Endothelial cell of umbilical vein (primary cell): ENCODE measurements at regions not wholly inside any gene's neighbourhood (a gene's known extent, or its start where the extent isn't known, plus 50 kb on each side); places are given as distances from the start of the nearest gene placed in this dataset.

Experiments used
- BruUV-seq: library from RNA; stranded (reverse); fragments of 400-500 nt; replicated peaks from 2 replicates; lab custom pipeline; 2021; lab: Mats Ljungman, UMichigan
- CTCF ChIA-PET: fragments of 300-600, 350-600 bp; sonication (Branson Sonifier 250); formaldehyde crosslinking; loops from one replicate; lab custom pipeline; 2021; ENCODE audit warnings: antibody characterized with exemption, inconsistent platforms; lab: Charles Lee
- POLR2A ChIA-PET: fragments of 300-600, 350-600 bp; sonication (Branson Sonifier 250); formaldehyde crosslinking; loops from one replicate; lab custom pipeline; 2021; ENCODE audit warnings: antibody characterized with exemption, inconsistent platforms; lab: Charles Lee
- DNase-seq: peaks from one replicate; pipeline ENCODE4 v3.0.0-alpha.2; 2011; ENCODE audit warnings: low read depth, low spot score
- FAIRE-seq: peaks from 2 replicates; lab custom pipeline; 2011; peaks lifted over from hg19 to GRCh38; lab: Jason Lieb, UNC
- H2AFZ ChIP-seq: 2 replicates; pipeline ENCODE4 v1.6.0; 2012; ENCODE audit warnings: low read depth, low read length, control low read depth, inconsistent platforms
- H3K27ac ChIP-seq: 2 replicates; pipeline ENCODE4 v1.5.1; 2011; ENCODE audit warnings: low read depth, mild to moderate bottlenecking, control low read depth, low read length, moderate library complexity; ENCODE audit not compliant: insufficient read depth
- H3K27me3 ChIP-seq, 2 experiments: 2 replicates each; pipeline versions ENCODE4 v1.6.0 to v1.6.1; 2011; ENCODE audit warnings: low read length in 2 of 2, mixed read lengths in 1 of 2; ENCODE audit not compliant: control insufficient read depth in 2 of 2, insufficient read depth in 2 of 2
- H3K36me3 ChIP-seq, 2 experiments: 2 replicates in 1 of 2; 3 replicates in 1 of 2; pipeline ENCODE4 v1.5.1; 2011; ENCODE audit warnings: low read length in 2 of 2, mild to moderate bottlenecking in 1 of 2, moderate library complexity in 1 of 2; ENCODE audit not compliant: control insufficient read depth in 2 of 2, insufficient read depth in 2 of 2; ENCODE audit errors: extremely low read depth in 1 of 2
- H3K4me1 ChIP-seq: 3 replicates; pipeline ENCODE4 v1.5.1; 2011; ENCODE audit warnings: mild to moderate bottlenecking, low read length; ENCODE audit not compliant: control insufficient read depth, insufficient read depth; ENCODE audit errors: extremely low read depth
- H3K4me2 ChIP-seq: 2 replicates; pipeline ENCODE4 v1.6.1; 2011; ENCODE audit warnings: low read length, control low read depth, mixed read lengths; ENCODE audit not compliant: insufficient read depth
- H3K4me3 ChIP-seq, 3 experiments: fragments of 200-600 bp in 1 of 3; sonication (generic), shearing (Covaris generic) in 1 of 3; replicated peaks in 1 of 3; 2 replicates each; pipeline ENCODE4 v1.5.1; 2011 to 2016; ENCODE audit warnings: control low read depth in 3 of 3, low read length in 3 of 3, mild to moderate bottlenecking in 2 of 3, inconsistent platforms in 1 of 3, low read depth in 1 of 3, moderate library complexity in 1 of 3; ENCODE audit not compliant: insufficient read depth in 1 of 3
- H3K79me2 ChIP-seq: 2 replicates; pipeline ENCODE4 v1.6.0; 2012; ENCODE audit warnings: low read length, inconsistent platforms; ENCODE audit not compliant: control insufficient read depth, insufficient read depth
- H3K9ac ChIP-seq: replicated peaks from 2 replicates; pipeline ENCODE3; 2011; ENCODE audit warnings: low read length, control low read depth; ENCODE audit not compliant: insufficient read depth; ENCODE audit errors: extremely low read depth
- H3K9me1 ChIP-seq: replicated peaks from 3 replicates; pipeline ENCODE4 v1.6.0; 2011; ENCODE audit warnings: mild to moderate bottlenecking, low read length; ENCODE audit not compliant: control insufficient read depth, insufficient read depth; ENCODE audit errors: extremely low read depth
- H3K9me3 ChIP-seq: replicated peaks from 2 replicates; pipeline ENCODE4 v1.5.1; 2012; ENCODE audit warnings: low read length, inconsistent platforms; ENCODE audit not compliant: control insufficient read depth, insufficient read depth
- H4K20me1 ChIP-seq: replicated peaks from 2 replicates; pipeline ENCODE3; 2011; ENCODE audit warnings: mild to moderate bottlenecking, low read length; ENCODE audit not compliant: control insufficient read depth, insufficient read depth; ENCODE audit errors: extremely low read depth
- CTCF ChIP-seq, 2 donors: IDR thresholded peaks; 1 replicate in 1 of 2; 2 replicates in 1 of 2; pipeline ENCODE4 v1.5.1; 2011; ENCODE audit warnings: low read length in 2 of 2, mild to moderate bottlenecking in 2 of 2, moderate library complexity in 2 of 2, control low read depth in 1 of 2, inconsistent platforms in 1 of 2, low read depth in 1 of 2; ENCODE audit not compliant: insufficient read depth in 1 of 2; ENCODE audit errors: extremely low read depth in 1 of 2
- EZH2 ChIP-seq: IDR thresholded peaks from 2 replicates; pipeline ENCODE4 v1.6.1; 2012; ENCODE audit warnings: borderline replicate concordance, low read depth, mild to moderate bottlenecking, moderate library complexity, low read length, inconsistent platforms; ENCODE audit not compliant: severe bottlenecking
- FOS ChIP-seq: IDR thresholded peaks from 2 replicates; pipeline ENCODE4 v1.6.1; 2011; ENCODE audit warnings: mild to moderate bottlenecking, low read length, moderate library complexity, borderline replicate concordance; ENCODE audit not compliant: insufficient read depth
- GATA2 ChIP-seq: IDR thresholded peaks from 2 replicates; pipeline ENCODE4 v1.7.0; 2011; ENCODE audit warnings: low read depth, mild to moderate bottlenecking, moderate library complexity, mixed read lengths, low read length; ENCODE audit not compliant: insufficient read length, insufficient read depth
- JUN ChIP-seq: IDR thresholded peaks from 2 replicates; pipeline ENCODE4 v1.6.1; 2011; ENCODE audit warnings: borderline replicate concordance, low read depth; ENCODE audit not compliant: insufficient read length, insufficient read depth
- MYC ChIP-seq: IDR thresholded peaks from one replicate; pipeline ENCODE4 v1.6.1; 2011; ENCODE audit warnings: mild to moderate bottlenecking, low read depth, low read length
- POLR2A ChIP-seq: IDR thresholded peaks from 2 replicates; pipeline ENCODE4 v1.6.1; 2012; ENCODE audit warnings: low read depth, mild to moderate bottlenecking, control low read depth, low read length
- dilution Hi-C: fragments of 300-500 bp; cut with MboI; formaldehyde crosslinking; loops from one replicate; pipeline ENCODE4 v1.15.0; 2019; ENCODE audit warnings: low sequenced_read_pairs; ENCODE audit not compliant: extremely low pct_ligation_motif_present
- intact Hi-C: fragments of 100-400 bp; cut with micrococcal nuclease; formaldehyde crosslinking; loops from one replicate; pipeline ENCODE4 v1.10.0; 2022

GRCh38 chr1:189311915-189312314 is 1165.7 kb downstream of the BRINP3 start:
- CTCF ChIA-PET = no interaction called here
- no peak for DNase-seq
- intact Hi-C loops = no loop called here
- Histone ChIP-seq H4K20me1 (no peaks in the 10 kb centered on the region), H3K9ac (no peak overlapping the region), H2AFZ (no peak overlapping the region), H3K27me3 (no peaks in the 10 kb centered on the region), H3K36me3 (no peaks in the 10 kb centered on the region), H3K4me2 (no peak overlapping the region), H3K9me3 (no peaks in the 10 kb centered on the region), H3K27ac (no peak overlapping the region), H3K4me3 (no peak overlapping the region), H3K4me1 (no peaks in the 10 kb centered on the region), H3K9me1 (no peaks in the 10 kb centered on the region), H3K79me2 (no peaks in the 10 kb centered on the region)
- no peak for TF ChIP-seq CTCF (IDR thresholded peaks at IDR 0.05; ENCODE audit: extremely low read depth in 1 of 2, insufficient read depth in 1 of 2, low read depth in 1 of 2, low read length in 2 of 2)
- TF ChIP-seq MYC = no peak
- TF ChIP-seq FOS = no peak
- no peak for TF ChIP-seq POLR2A
- no peak for TF ChIP-seq EZH2
- POLR2A ChIA-PET = no interaction called here
- dilution Hi-C loops = no loop called here
- no TSS peak for BruUV-seq
- no peak for FAIRE-seq

GRCh38 chr1:189312499-189312898 is 1165.2 kb downstream of the BRINP3 start:
- no peak overlapping the region for H3K27ac ChIP-seq
- no peaks in the 10 kb centered on the region for H3K9me3 ChIP-seq
- TF ChIP-seq JUN (no peak), GATA2 (no peak)
- no peak for FAIRE-seq
- H3K27me3 ChIP-seq = no peaks in the 10 kb centered on the region
- CTCF ChIA-PET = no interaction called here
- POLR2A ChIA-PET = no interaction called here
- no peak overlapping the region for H3K4me3 ChIP-seq
- BruUV-seq = no TSS peak
- H3K4me2 ChIP-seq = no peak overlapping the region
- H3K79me2 ChIP-seq = no peaks in the 10 kb centered on the region
- H3K36me3 ChIP-seq = no peaks in the 10 kb centered on the region
- DNase-seq = no peak
- H3K9ac ChIP-seq = no peak overlapping the region
- intact Hi-C loops = no loop called here
- H3K9me1 ChIP-seq = no peaks in the 10 kb centered on the region
- dilution Hi-C loops = no loop called here
- H4K20me1 ChIP-seq = no peaks in the 10 kb centered on the region
- H2AFZ ChIP-seq = no peak overlapping the region
- no peaks in the 10 kb centered on the region for H3K4me1 ChIP-seq
